Neural cell (in vitro differentiated cells): ENCODE measurements at regions not wholly inside any gene's neighbourhood (a gene's known extent, or its start where the extent isn't known, plus 50 kb on each side); places are given as distances from the start of the nearest gene placed in this dataset.

Experiments used
- H2AFZ ChIP-seq: fragments of 200-600, 300-800 bp; sonication (generic), shearing (Covaris generic); 2 replicates; pipeline ENCODE4 v1.6.0; 2014; ENCODE audit warnings: low read depth, mild to moderate bottlenecking, antibody characterized with exemption, low read length, moderate library complexity
- H3F3A ChIP-seq: fragments of 200-600 bp; shearing (Covaris generic); 2 replicates; pipeline ENCODE4 v1.6.1; 2016; ENCODE audit warnings: mild to moderate bottlenecking, moderate library complexity, mixed read lengths, antibody characterized with exemption, low read length; ENCODE audit not compliant: insufficient read depth, poor library complexity, severe bottlenecking
- H3K27ac ChIP-seq: fragments of 200-600, 300-800 bp; sonication (generic), shearing (Covaris generic); 2 replicates; pipeline ENCODE4 v1.5.1; 2014; ENCODE audit warnings: mild to moderate bottlenecking, low read length, moderate library complexity
- H3K27me3 ChIP-seq: fragments of 300-800, 200-600 bp; sonication (generic), shearing (Covaris generic); 2 replicates; pipeline ENCODE4 v1.6.0; 2014; ENCODE audit warnings: mild to moderate bottlenecking, low read depth, low read length, moderate library complexity; ENCODE audit not compliant: insufficient read depth
- H3K36me3 ChIP-seq: fragments of 300-800, 200-600 bp; sonication (generic), shearing (Covaris generic); 2 replicates; pipeline ENCODE4 v1.5.1; 2014; ENCODE audit warnings: mild to moderate bottlenecking, antibody characterized with exemption, low read length, moderate library complexity; ENCODE audit not compliant: insufficient read depth
- H3K4me2 ChIP-seq: fragments of 300-800, 200-600 bp; sonication (generic), shearing (Covaris generic); 2 replicates; pipeline ENCODE4 v1.6.0; 2014; ENCODE audit warnings: mild to moderate bottlenecking, low read length
- H3K4me3 ChIP-seq: fragments of 300-800, 200-600 bp; sonication (generic), shearing (Covaris generic); 2 replicates; pipeline ENCODE4 v1.5.1; 2014; ENCODE audit warnings: mild to moderate bottlenecking, low read length, moderate library complexity
- H3K79me2 ChIP-seq: fragments of 200-600 bp; shearing (Covaris generic); replicated peaks from 2 replicates; pipeline ENCODE4 v1.6.0; 2014; ENCODE audit warnings: mild to moderate bottlenecking, low read length, moderate library complexity; ENCODE audit not compliant: insufficient read depth
- H3K9ac ChIP-seq: fragments of 300-800, 200-600 bp; sonication (generic), shearing (Covaris generic); 2 replicates; pipeline ENCODE4 v1.6.1; 2016; ENCODE audit warnings: mild to moderate bottlenecking, low read length, mixed read lengths
- H3K9me2 ChIP-seq: fragments of 200-600 bp; shearing (Covaris generic); 2 replicates; pipeline ENCODE4 v1.6.1; 2016; ENCODE audit warnings: mild to moderate bottlenecking, low read length, mixed read lengths; ENCODE audit not compliant: insufficient read depth
- H3K9me3 ChIP-seq: fragments of 200-600, 300-800 bp; sonication (generic), shearing (Covaris generic); 2 replicates; pipeline ENCODE4 v1.6.1; 2016; ENCODE audit warnings: mild to moderate bottlenecking, mixed run types, low read length, moderate library complexity, mixed read lengths
- H4K20me1 ChIP-seq: fragments of 200-600 bp; shearing (Covaris generic); 2 replicates; pipeline ENCODE4 v1.6.1; 2016; ENCODE audit warnings: mild to moderate bottlenecking, mixed run types; ENCODE audit not compliant: insufficient read depth
- CTCF ChIP-seq: fragments of 450-650 bp; IDR thresholded peaks from 2 replicates; pipeline ENCODE4 v1.5.1; 2014; ENCODE audit warnings: antibody characterized with exemption, mild to moderate bottlenecking, moderate library complexity; ENCODE audit not compliant: poor library complexity, severe bottlenecking
- EP300 ChIP-seq: fragments of 450-650 bp; conservative IDR thresholded peaks from 2 replicates; pipeline ENCODE4 v1.6.1; 2014; ENCODE audit warnings: antibody characterized with exemption, mild to moderate bottlenecking, moderate library complexity; ENCODE audit not compliant: poor library complexity, severe bottlenecking
- EZH2 ChIP-seq: fragments of 200-600, 300-800 bp; shearing (Covaris generic), sonication (generic); IDR thresholded peaks from 2 replicates; pipeline ENCODE4 v1.6.1; 2014; ENCODE audit warnings: antibody characterized with exemption, low read length, borderline replicate concordance, mild to moderate bottlenecking; ENCODE audit not compliant: insufficient read depth, poor library complexity, severe bottlenecking
- MXI1 ChIP-seq: fragments of 450-650 bp; conservative IDR thresholded peaks from 2 replicates; pipeline ENCODE4 v1.6.1; 2014; ENCODE audit warnings: antibody characterized with exemption, mild to moderate bottlenecking; ENCODE audit not compliant: poor library complexity, severe bottlenecking
- POLR2AphosphoS5 ChIP-seq: IDR thresholded peaks from 2 replicates; pipeline ENCODE4 v1.6.1; 2012
- RAD21 ChIP-seq: fragments of 450-650 bp; conservative IDR thresholded peaks from 2 replicates; pipeline ENCODE4 v1.6.1; 2014; ENCODE audit warnings: antibody characterized with exemption, mild to moderate bottlenecking, moderate library complexity
- REST ChIP-seq: IDR thresholded peaks from 2 replicates; pipeline ENCODE4 v1.6.1; 2012; ENCODE audit warnings: borderline replicate concordance
- SMC3 ChIP-seq: fragments of 450-650 bp; conservative IDR thresholded peaks from 2 replicates; pipeline ENCODE4 v1.6.1; 2014; ENCODE audit warnings: antibody characterized with exemption, mild to moderate bottlenecking, moderate library complexity; ENCODE audit not compliant: poor library complexity
- TAF1 ChIP-seq: IDR thresholded peaks from 2 replicates; pipeline ENCODE4 v1.6.1; 2012; ENCODE audit warnings: low read depth

DNA sequence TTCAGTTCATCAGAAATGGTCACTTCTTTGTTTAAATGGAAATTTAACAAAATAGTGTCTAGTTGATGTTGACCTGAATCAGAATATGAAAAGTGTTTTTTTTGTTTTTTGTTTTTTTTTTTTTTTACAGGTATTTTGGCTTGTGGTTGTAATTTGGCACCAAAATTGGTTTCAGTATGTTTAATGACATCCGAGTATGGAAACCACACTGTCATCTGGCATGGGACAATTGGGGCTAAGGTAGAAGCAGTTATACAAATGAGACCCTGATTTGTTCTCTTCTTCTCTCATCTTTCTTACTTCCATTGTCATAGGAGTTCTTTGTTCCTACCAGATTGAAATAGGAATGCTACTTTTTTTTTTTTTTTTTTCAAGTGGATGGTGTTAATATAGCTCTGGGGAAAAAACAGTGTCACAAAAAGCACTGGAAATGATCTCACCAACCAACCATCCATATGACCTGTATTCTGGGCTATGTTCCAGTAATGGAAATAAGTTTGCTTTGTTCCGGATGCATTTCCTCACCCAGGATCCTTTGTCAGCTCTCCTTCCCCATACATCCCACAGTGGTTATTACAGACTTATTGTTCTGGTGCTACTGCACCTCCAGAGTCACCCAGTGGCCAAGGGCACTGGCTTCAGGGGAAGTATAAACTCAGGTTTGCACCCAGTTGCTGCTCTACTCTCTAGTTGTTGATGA is 95.8 kb downstream of the ATXN3L start:
- Histone ChIP-seq H3K36me3 (no peaks in the 10 kb centered on the region), H3K9me2 (no peaks in the 10 kb centered on the region), H4K20me1 (no peaks in the 10 kb centered on the region), H3K27me3 (no peaks in the 10 kb centered on the region), H3F3A (no peaks in the 10 kb centered on the region), H3K4me3 (no peak overlapping the region), H3K4me2 (no peak overlapping the region), H3K9me3 (no peaks in the 10 kb centered on the region), H3K27ac (no peak overlapping the region), H3K9ac (no peak overlapping the region), H2AFZ (no peak overlapping the region), H3K79me2 (no peaks in the 10 kb centered on the region)
- no peak for TF ChIP-seq POLR2AphosphoS5
- TF ChIP-seq EP300, result no peak
- no peak for TF ChIP-seq SMC3
- TF ChIP-seq TAF1, result no peak
- TF ChIP-seq MXI1, result no peak
- TF ChIP-seq EZH2, result no peak
- TF ChIP-seq REST, result no peak
- TF ChIP-seq CTCF, result no peak
- TF ChIP-seq RAD21, result no peak

DNA sequence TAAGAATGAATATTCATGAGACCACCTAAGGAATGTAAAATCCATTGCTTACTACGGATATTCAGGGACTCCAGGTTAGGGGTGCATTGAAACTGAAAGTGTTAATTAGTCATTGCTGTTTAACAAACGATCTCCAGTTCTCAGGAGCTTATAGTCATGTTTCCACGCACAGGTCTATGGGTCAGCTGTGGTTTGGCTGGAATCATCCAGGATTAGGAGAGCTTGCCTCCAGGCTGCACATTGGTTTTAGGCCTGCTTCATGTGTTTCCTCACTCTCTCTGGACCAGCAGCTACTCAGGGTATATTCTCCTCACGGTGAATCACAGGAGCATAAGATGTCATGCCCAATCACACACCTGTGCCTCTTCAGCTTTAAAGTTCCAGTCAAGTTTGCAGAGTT is 98.9 kb downstream of the ATXN3L start:
- Histone ChIP-seq H3F3A (no peaks in the 10 kb centered on the region), H3K4me2 (no peak overlapping the region), H3K9ac (no peak overlapping the region), H2AFZ (no peak overlapping the region), H3K9me3 (no peaks in the 10 kb centered on the region), H3K9me2 (no peaks in the 10 kb centered on the region), H3K27ac (no peak overlapping the region), H4K20me1 (no peaks in the 10 kb centered on the region), H3K4me3 (no peak overlapping the region), H3K27me3 (no peaks in the 10 kb centered on the region), H3K36me3 (no peaks in the 10 kb centered on the region), H3K79me2 (no peaks in the 10 kb centered on the region)
- TF ChIP-seq EP300 (no peak), CTCF (no peak), MXI1 (no peak)
